HG03095 (cell line): ENCODE measurements at regions not wholly inside any gene's neighbourhood (a gene's known extent, or its start where the extent isn't known, plus 50 kb on each side); places are given as distances from the start of the nearest gene placed in this dataset.

Experiments
- ATAC-seq: cut with Tn5 transposase; IDR thresholded peaks from one replicate; pipeline ENCODE4 v1.9.1; 2021; ENCODE audit warnings: moderate library complexity; ENCODE audit not compliant: unreplicated experiment

- ATAC-seq, result no peak
Observed at GRCh38 chr11:80420374-80420773, 979.5 kb upstream of the TENM4 start.

GRCh38 chr11:80417681-80418080, 976.9 kb upstream of the TENM4 start:
- ATAC-seq, result no peak

GRCh38 chr11:80415580-80415979, 974.8 kb upstream of the TENM4 start:
- no peak for ATAC-seq

- ATAC-seq, result no peak
Observed at GRCh38 chr11:80414181-80415165, 973.6 kb upstream of the TENM4 start.

- ATAC-seq, result no peak
Observed at GRCh38 chr11:80412604-80413003, 971.8 kb upstream of the TENM4 start.

- ATAC-seq, result no peak
Observed at GRCh38 chr11:80393210-80393609, 952.4 kb upstream of the TENM4 start.

- ATAC-seq, result no peak
Observed at GRCh38 chr11:80390505-80390904, 949.7 kb upstream of the TENM4 start.

- no peak for ATAC-seq
Observed at GRCh38 chr11:80388536-80388935, 947.7 kb upstream of the TENM4 start.

- ATAC-seq, result no peak
Observed at GRCh38 chr11:80388130-80388529, 947.3 kb upstream of the TENM4 start.

- no peak for ATAC-seq
Observed at GRCh38 chr11:80383655-80384054, 942.8 kb upstream of the TENM4 start.

- no peak for ATAC-seq
Observed at GRCh38 chr11:80379620-80380278, 938.9 kb upstream of the TENM4 start.

GRCh38 chr11:80371931-80372330, 931.1 kb upstream of the TENM4 start:
- ATAC-seq, result no peak

- no peak for ATAC-seq
Observed at GRCh38 chr11:80365980-80366379, 925.1 kb upstream of the TENM4 start.

GRCh38 chr11:80365076-80365725, 924.4 kb upstream of the TENM4 start:
- ATAC-seq, result peak; percentile 80

- ATAC-seq, result no peak
Observed at GRCh38 chr11:80362563-80363340, 921.9 kb upstream of the TENM4 start.

GRCh38 chr11:80355251-80355650, 914.4 kb upstream of the TENM4 start:
- ATAC-seq, result no peak

GRCh38 chr11:80350541-80350940, 909.7 kb upstream of the TENM4 start:
- no peak for ATAC-seq

- ATAC-seq, result no peak
Observed at GRCh38 chr11:80349997-80350396, 909.2 kb upstream of the TENM4 start.

- ATAC-seq, result no peak
Observed at GRCh38 chr11:80346353-80347059, 905.7 kb upstream of the TENM4 start.

- no peak for ATAC-seq
Observed at GRCh38 chr11:80343436-80343835, 902.6 kb upstream of the TENM4 start.
